Lower leg skin (tissue), 3 donors: ENCODE measurements at regions not wholly inside any gene's neighbourhood (a gene's known extent, or its start where the extent isn't known, plus 50 kb on each side); places are given as distances from the start of the nearest gene placed in this dataset.
"Not testable (repeated sequence)": the region's sequence is repeated elsewhere in the genome, so short reads cannot be mapped to it uniquely, and the experiment has no call there.

ENCODE experiments used
- CTCF ChIP-seq, 3 donors: fragments of 450-650 bp; IDR thresholded peaks; one replicate each; pipeline ENCODE4 v1.5.1; 2016; ENCODE audit warnings: antibody characterized with exemption in 3 of 3, mild to moderate bottlenecking in 3 of 3, moderate library complexity in 2 of 3
- POLR2A ChIP-seq, 2 donors: fragments of 450-650 bp; IDR thresholded peaks; one replicate each; pipeline ENCODE4 v1.6.1; 2016 to 2017; ENCODE audit warnings: antibody characterized with exemption in 2 of 2, mild to moderate bottlenecking in 1 of 2, moderate library complexity in 1 of 2

- not testable (repeated sequence) for TF ChIP-seq CTCF, POLR2A (IDR thresholded peaks at IDR 0.05)
Observed at GRCh38 chr6:94851329-94851728, 726.0 kb upstream of the MANEA start.
